ENCODE measurements at regions not wholly inside any gene's neighbourhood (a gene's known extent, or its start where the extent isn't known, plus 50 kb on each side); places are given as distances from the start of the nearest gene placed in this dataset.

GRCh38 chr7:145539910-145540309 is 576.7 kb upstream of the CNTNAP2 start:
- DNase-seq (no peak), ATAC-seq (no peak)
- intact Hi-C loops (cut with DNase I, micrococcal nuclease), result no loop called here
- TF ChIP-seq CTCF (IDR thresholded peaks at IDR 0.05), result no peak
- H3K9me3 ChIP-seq, result no peaks in the 10 kb centered on the region
- no peak overlapping the region for H3K4me3 ChIP-seq
- no peaks in the 10 kb centered on the region for H3K36me3 ChIP-seq (ENCODE audit: low read depth)
- H3K4me1 ChIP-seq (ENCODE audit: low read depth), result no peaks in the 10 kb centered on the region

DNA sequence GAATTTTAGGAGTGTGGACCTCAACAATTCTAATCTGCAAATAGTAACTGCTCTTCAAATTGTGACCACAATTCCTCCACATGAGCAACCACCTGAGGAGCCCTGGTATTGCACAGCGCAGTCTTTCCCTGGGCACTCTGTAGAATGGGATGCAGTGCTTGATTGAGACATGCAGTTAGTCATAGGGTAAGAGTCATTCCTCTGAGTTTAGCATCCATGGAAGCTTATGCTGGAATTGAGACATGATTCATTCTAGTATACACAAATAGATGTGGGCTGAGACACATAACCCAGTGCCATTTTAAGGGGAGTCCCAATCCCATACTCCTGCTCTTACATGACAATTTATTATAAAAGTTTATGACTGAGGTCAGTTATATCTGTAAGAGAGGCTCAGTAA is 582.3 kb upstream of the CNTNAP2 start:
- Histone ChIP-seq H3K36me3 (ENCODE audit: low read depth) (no peaks in the 10 kb centered on the region), H3K9me3 (peaks cover 8% of the 10 kb centered on the region), H3K4me1 (ENCODE audit: low read depth) (no peaks in the 10 kb centered on the region), H3K4me3 (no peak overlapping the region)
- ATAC-seq, result no peak
- DNase-seq, result no peak
- no peak for TF ChIP-seq CTCF (IDR thresholded peaks at IDR 0.05)
- intact Hi-C loops (cut with DNase I, micrococcal nuclease), result no loop called here

DNA sequence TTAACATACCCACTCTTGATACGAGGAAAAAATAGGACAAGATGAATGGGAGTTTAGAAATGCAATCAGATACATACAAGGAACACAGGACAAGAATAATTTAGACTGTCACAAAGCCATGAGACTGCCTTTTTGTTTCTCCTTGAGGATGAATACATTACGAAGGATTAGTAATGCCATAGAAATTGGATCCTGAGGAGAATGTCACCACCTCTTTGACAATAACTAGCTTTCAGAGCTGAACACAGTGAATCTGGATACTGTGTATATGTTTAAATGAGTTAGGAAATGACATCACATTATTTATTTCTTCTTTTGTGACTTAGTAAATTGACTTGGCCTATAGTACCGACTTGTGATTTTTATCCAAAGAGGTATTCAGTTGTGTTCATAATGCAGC is 596.3 kb upstream of the CNTNAP2 start:
- Histone ChIP-seq H3K36me3 (ENCODE audit: low read depth) (no peaks in the 10 kb centered on the region), H3K4me3 (no peak overlapping the region), H3K4me1 (ENCODE audit: low read depth) (no peaks in the 10 kb centered on the region), H3K9me3 (peaks cover 4% of the 10 kb centered on the region)
- DNase-seq, result no peak
- intact Hi-C loops (cut with DNase I, micrococcal nuclease), result no loop called here
- TF ChIP-seq CTCF (IDR thresholded peaks at IDR 0.05), result no peak
- ATAC-seq, result no peak

DNA sequence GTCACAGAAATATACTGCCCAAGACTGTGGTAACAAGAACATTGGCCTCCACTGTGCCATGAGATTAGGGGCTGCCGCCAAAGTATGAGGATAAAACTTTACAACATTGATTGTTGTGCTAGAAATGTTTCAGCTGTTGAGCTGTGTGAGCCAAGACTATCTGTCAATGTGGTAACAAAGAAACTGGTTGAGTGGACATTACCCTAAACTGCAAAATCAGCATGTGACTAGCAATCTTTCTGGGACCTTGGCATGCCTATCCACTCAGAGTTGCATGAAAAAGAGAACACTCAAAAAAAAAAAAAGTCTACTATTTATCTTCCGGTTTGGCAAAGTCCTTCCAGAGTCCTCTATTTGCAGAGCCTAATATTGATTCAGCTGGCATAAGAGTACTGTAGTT is 605.6 kb upstream of the CNTNAP2 start:
- Histone ChIP-seq H3K4me1 (ENCODE audit: low read depth) (no peaks in the 10 kb centered on the region), H3K9me3 (peaks cover 18% of the 10 kb centered on the region), H3K4me3 (no peak overlapping the region), H3K36me3 (ENCODE audit: low read depth) (no peaks in the 10 kb centered on the region)
- intact Hi-C loops (cut with DNase I, micrococcal nuclease), result no loop called here
- TF ChIP-seq CTCF (IDR thresholded peaks at IDR 0.05), result no peak
- DNase-seq (no peak), ATAC-seq (no peak)

- ATAC-seq (no peak), DNase-seq (no peak)
- no peak for TF ChIP-seq CTCF (IDR thresholded peaks at IDR 0.05)
- peaks cover 10% of the 10 kb centered on the region for H3K9me3 ChIP-seq
- H3K36me3 ChIP-seq (ENCODE audit: low read depth), result no peaks in the 10 kb centered on the region
- H3K4me3 ChIP-seq, result no peak overlapping the region
- intact Hi-C loops (cut with DNase I, micrococcal nuclease), result no loop called here
- H3K4me1 ChIP-seq (ENCODE audit: low read depth), result no peaks in the 10 kb centered on the region
These were observed 618.6 kb upstream of the CNTNAP2 start for GRCh38 chr7:145497911-145498525.

- DNase-seq (no peak), ATAC-seq (no peak)
- Histone ChIP-seq H3K4me3 (no peak overlapping the region), H3K4me1 (ENCODE audit: low read depth) (no peaks in the 10 kb centered on the region), H3K36me3 (ENCODE audit: low read depth) (no peaks in the 10 kb centered on the region), H3K9me3 (peaks cover 30% of the 10 kb centered on the region)
- TF ChIP-seq CTCF (IDR thresholded peaks at IDR 0.05), result no peak
- intact Hi-C loops (cut with DNase I, micrococcal nuclease), result no loop called here
These were observed 626.2 kb upstream of the CNTNAP2 start for GRCh38 chr7:145490356-145490755.
